GM12865 (cell line): ENCODE measurements at regions not wholly inside any gene's neighbourhood (a gene's known extent, or its start where the extent isn't known, plus 50 kb on each side); places are given as distances from the start of the nearest gene placed in this dataset.

ENCODE experiments used
- DNase-seq: peaks from one replicate; pipeline ENCODE4 v3.0.0; 2010; ENCODE audit warnings: low read depth
- H3K4me3 ChIP-seq: 2 replicates; pipeline ENCODE4 v1.5.1; 2011; ENCODE audit warnings: mild to moderate bottlenecking, low read depth, low read length, control low read depth
- CTCF ChIP-seq: IDR thresholded peaks from 2 replicates; pipeline ENCODE4 v1.5.1; 2011; ENCODE audit warnings: low read length, control low read depth, low read depth, inconsistent platforms; ENCODE audit not compliant: insufficient read depth; ENCODE audit errors: missing control alignments

- no peak overlapping the region for H3K4me3 ChIP-seq
Measured at GRCh38 chr2:120509213-120509815, 163.4 kb downstream of the INHBB start.

DNA sequence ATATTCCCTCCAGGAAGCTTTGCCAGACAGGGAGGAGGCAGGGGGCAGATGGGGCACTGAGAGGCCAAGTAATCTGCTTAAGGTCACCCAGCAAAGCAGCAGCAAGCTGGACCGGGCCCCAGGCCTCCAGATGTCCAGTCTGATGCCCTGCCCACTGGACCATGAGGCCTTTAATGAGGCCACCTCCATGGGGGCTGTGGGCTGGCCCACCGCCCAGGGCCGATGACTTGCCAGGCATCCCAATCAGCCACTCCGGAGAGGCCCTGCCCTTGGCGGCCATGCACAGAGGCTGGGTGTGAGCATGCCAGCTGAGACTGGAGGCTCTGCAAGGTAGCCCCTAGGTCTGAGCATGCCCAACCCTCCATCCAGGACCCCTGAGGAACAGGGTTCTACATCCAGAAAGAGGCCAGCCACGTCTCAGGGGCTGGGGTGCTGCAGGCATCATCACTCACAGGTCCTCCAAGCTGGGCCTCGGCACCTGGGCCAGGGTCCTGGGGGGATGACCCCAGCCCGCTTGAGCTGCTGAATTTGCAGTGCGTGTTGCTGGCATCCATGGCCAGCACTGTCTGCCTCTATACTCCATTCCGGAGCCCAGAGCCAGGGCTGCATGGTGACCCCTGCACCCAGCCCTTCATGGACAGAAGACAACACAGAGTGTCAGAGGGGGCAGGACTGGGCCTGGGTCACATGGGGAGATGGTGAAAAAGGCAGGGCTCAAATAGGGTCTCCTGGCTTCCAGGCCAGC lies 164.2 kb downstream of the INHBB start:
- no peak overlapping the region for H3K4me3 ChIP-seq
- TF ChIP-seq CTCF, result no peak
- DNase-seq, result no peak

More at GRCh38 chr2:120509213-120509815, 163.4 kb downstream of the INHBB start:
- no peak for DNase-seq
- no peak for TF ChIP-seq CTCF

- no peak for DNase-seq
- H3K4me3 ChIP-seq, result no peak overlapping the region
- TF ChIP-seq CTCF, result no peak
Measured at GRCh38 chr2:120510751-120511395, 164.9 kb downstream of the INHBB start.

DNA sequence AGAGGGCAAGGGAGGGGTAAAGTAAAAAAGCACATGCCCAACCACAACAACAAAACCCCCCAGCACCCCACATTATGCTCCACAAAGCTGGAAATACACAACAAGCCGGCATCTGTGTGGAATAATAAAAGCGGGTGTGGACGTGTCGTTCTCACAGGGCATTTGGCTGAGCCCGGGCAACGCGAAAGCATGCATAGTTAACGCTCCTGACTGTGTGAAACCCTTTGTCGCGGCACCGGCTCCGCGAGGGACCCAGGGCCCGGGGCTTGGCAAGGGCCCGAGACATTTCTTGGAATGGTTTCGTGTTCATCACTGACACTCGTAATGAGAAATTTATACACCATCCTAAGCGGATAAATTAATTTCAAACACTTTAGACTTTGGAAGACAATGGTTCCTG lies 165.6 kb downstream of the INHBB start:
- no peak for DNase-seq
- H3K4me3 ChIP-seq, result no peak overlapping the region
- no peak for TF ChIP-seq CTCF

- no peak for DNase-seq
- no peak for TF ChIP-seq CTCF
- H3K4me3 ChIP-seq, result no peak overlapping the region
Measured at GRCh38 chr2:120511947-120512710, 166.2 kb downstream of the INHBB start.

- no peak for TF ChIP-seq CTCF
- no peak overlapping the region for H3K4me3 ChIP-seq
- DNase-seq, result no peak
Measured at GRCh38 chr2:120513776-120514357, 167.9 kb downstream of the INHBB start.
